Fibroblast of the aortic adventitia (primary cell): ENCODE measurements at regions not wholly inside any gene's neighbourhood (a gene's known extent, or its start where the extent isn't known, plus 50 kb on each side); places are given as distances from the start of the nearest gene placed in this dataset.

Experiments used
- DNase-seq: peaks from one replicate; pipeline ENCODE4 v3.0.0-alpha.2; 2010; ENCODE audit warnings: low read depth
- H3K4me3 ChIP-seq: 2 replicates; pipeline ENCODE4 v1.5.1; 2011; ENCODE audit warnings: low read depth, mild to moderate bottlenecking, control low read depth, low read length, moderate library complexity
- CTCF ChIP-seq: IDR thresholded peaks from 2 replicates; pipeline ENCODE4 v1.5.1; 2011; ENCODE audit warnings: mild to moderate bottlenecking, low read length, control low read depth, inconsistent platforms; ENCODE audit not compliant: insufficient read depth

GRCh38 chr2:145680276-145680675, 1160.4 kb upstream of the ZEB2 start:
- no peak for TF ChIP-seq CTCF

DNA sequence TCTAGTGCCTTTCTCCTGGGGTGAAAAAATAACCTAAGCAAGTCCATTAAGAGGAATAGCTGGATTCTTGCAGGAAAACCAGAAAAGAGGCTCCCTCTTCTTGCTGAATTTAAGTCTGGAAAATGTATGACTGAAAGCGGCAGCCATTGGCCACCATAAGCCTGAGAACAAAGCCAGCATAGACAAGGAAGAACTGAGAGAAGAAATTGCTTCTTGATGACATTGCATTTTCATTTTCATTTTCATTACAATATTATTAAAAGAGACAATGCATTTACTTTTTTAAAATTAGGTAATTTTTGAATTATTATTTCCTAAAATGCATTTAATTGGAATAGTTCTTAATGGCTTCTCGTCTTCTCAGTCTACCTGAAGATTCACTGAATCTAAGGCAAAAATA, 1157.5 kb upstream of the ZEB2 start:
- no peak overlapping the region for H3K4me3 ChIP-seq
- TF ChIP-seq CTCF, result no peak
- DNase-seq, result no peak

More at GRCh38 chr2:145680276-145680675, 1160.4 kb upstream of the ZEB2 start:
- DNase-seq, result no peak
- H3K4me3 ChIP-seq, result no peak overlapping the region

- no peak for DNase-seq
- no peak overlapping the region for H3K4me3 ChIP-seq
- no peak for TF ChIP-seq CTCF
Measured at GRCh38 chr2:145674705-145675104, 1154.8 kb upstream of the ZEB2 start.

DNA sequence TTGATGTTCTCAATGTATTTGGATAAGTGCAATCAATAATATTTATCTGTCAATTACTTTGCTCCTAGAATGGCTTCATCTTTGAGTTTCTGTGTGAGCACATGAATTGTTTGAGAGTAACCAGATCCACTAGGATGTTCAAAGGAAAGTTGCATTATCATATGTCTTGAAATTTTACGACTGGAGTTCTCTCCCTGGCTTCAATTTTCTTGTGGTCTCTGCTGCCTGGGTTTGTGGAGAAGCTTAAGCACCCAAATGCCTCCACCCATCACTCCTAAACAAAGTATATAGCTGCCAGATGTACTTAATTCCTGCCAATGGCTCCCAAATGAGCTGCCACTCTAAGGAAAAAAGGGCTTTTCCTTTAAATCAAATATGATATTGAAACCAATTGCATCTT, 1149.4 kb upstream of the ZEB2 start:
- TF ChIP-seq CTCF, result no peak
- no peak overlapping the region for H3K4me3 ChIP-seq
- no peak for DNase-seq

GRCh38 chr2:145666552-145666951, 1146.6 kb upstream of the ZEB2 start:
- no peak for TF ChIP-seq CTCF
- H3K4me3 ChIP-seq, result no peak overlapping the region
- no peak for DNase-seq

- no peak for DNase-seq
- TF ChIP-seq CTCF, result no peak
- no peak overlapping the region for H3K4me3 ChIP-seq
Measured at GRCh38 chr2:145657265-145657664, 1137.3 kb upstream of the ZEB2 start.

GRCh38 chr2:145655165-145655765, 1135.3 kb upstream of the ZEB2 start:
- DNase-seq, result no peak
- no peak for TF ChIP-seq CTCF
- no peak overlapping the region for H3K4me3 ChIP-seq
